SK-N-SH (cell line): ENCODE measurements at regions not wholly inside any gene's neighbourhood (a gene's known extent, or its start where the extent isn't known, plus 50 kb on each side); places are given as distances from the start of the nearest gene placed in this dataset.

Experiments used
- CHD2 ChIP-seq: fragments of 150-350 bp; IDR thresholded peaks from 2 replicates; pipeline ENCODE4 v1.6.1; 2018; ENCODE audit warnings: low read length; ENCODE audit not compliant: partially characterized antibody
- CTCF ChIP-seq: fragments of 200-600 bp; sonication (generic); IDR thresholded peaks from 2 replicates; pipeline ENCODE4 v1.6.1; 2017; ENCODE audit warnings: antibody characterized with exemption, mild to moderate bottlenecking, moderate library complexity
- FOXM1 ChIP-seq: IDR thresholded peaks from 2 replicates; pipeline ENCODE4 v1.4.0; 2012; ENCODE audit warnings: low read depth, mild to moderate bottlenecking
- RAD21 ChIP-seq: IDR thresholded peaks from 2 replicates; pipeline ENCODE4 v1.6.1; 2012; ENCODE audit warnings: mild to moderate bottlenecking, low read length
- REST ChIP-seq: IDR thresholded peaks from 2 replicates; pipeline ENCODE4 v1.6.1; 2012; ENCODE audit warnings: mild to moderate bottlenecking, low read depth, low read length, moderate library complexity
- RXRA ChIP-seq: IDR thresholded peaks from 2 replicates; pipeline ENCODE4 v1.4.0; 2012; ENCODE audit warnings: low read depth, mild to moderate bottlenecking, borderline replicate concordance
- TEAD4 ChIP-seq: IDR thresholded peaks from 2 replicates; pipeline ENCODE4 v1.4.0; 2012; ENCODE audit warnings: mild to moderate bottlenecking, borderline replicate concordance; ENCODE audit not compliant: insufficient read depth
- USF2 ChIP-seq: fragments of 150-350 bp; IDR thresholded peaks from 2 replicates; pipeline ENCODE4 v1.6.1; 2017; ENCODE audit warnings: antibody characterized with exemption, low read length, low read depth, borderline replicate concordance
- YY1 ChIP-seq: IDR thresholded peaks from 2 replicates; pipeline ENCODE4 v1.4.0; 2012; ENCODE audit warnings: low read depth, mild to moderate bottlenecking

- TF ChIP-seq RXRA (no peak), RAD21 (no peak), CHD2 (no peak), YY1 (no peak), TEAD4 (no peak), CTCF (no peak), REST (no peak), FOXM1 (no peak), USF2 (no peak)
Measured at GRCh38 chr3:193845144-193845543, 252.1 kb downstream of the OPA1 start.
